ENCODE measurements at regions not wholly inside any gene's neighbourhood (a gene's known extent, or its start where the extent isn't known, plus 50 kb on each side); places are given as distances from the start of the nearest gene placed in this dataset.
"Not testable (repeated sequence)": the region's sequence is repeated elsewhere in the genome, so short reads cannot be mapped to it uniquely, and the experiment has no call there.

- no peak for DNase-seq
Observed at GRCh38 chr3:177770383-177771230, 573.3 kb upstream of the TBL1XR1 start.

- DNase-seq = no peak
Observed at GRCh38 chr3:177771780-177772179, 574.5 kb upstream of the TBL1XR1 start.

GRCh38 chr3:177772908-177773557 is 575.8 kb upstream of the TBL1XR1 start:
- DNase-seq = no peak

- DNase-seq = no peak
Observed at GRCh38 chr3:177773717-177774116, 576.4 kb upstream of the TBL1XR1 start.

- DNase-seq = no peak
Observed at GRCh38 chr3:177776661-177777101, 579.4 kb upstream of the TBL1XR1 start.

GRCh38 chr3:177777699-177778098 is 580.4 kb upstream of the TBL1XR1 start:
- DNase-seq = peak; percentile 25

GRCh38 chr3:177778633-177779032 is 581.4 kb upstream of the TBL1XR1 start:
- no peak for DNase-seq

GRCh38 chr3:177781686-177782161 is 584.4 kb upstream of the TBL1XR1 start:
- no peak for DNase-seq

- no peak for DNase-seq
Observed at GRCh38 chr3:177783338-177783737, 586.1 kb upstream of the TBL1XR1 start.

GRCh38 chr3:177783767-177784166 is 586.5 kb upstream of the TBL1XR1 start:
- no peak for DNase-seq

- no peak for DNase-seq
Observed at GRCh38 chr3:177787279-177788041, 590.2 kb upstream of the TBL1XR1 start.

- no peak for DNase-seq
Observed at GRCh38 chr3:177789500-177789899, 592.2 kb upstream of the TBL1XR1 start.

GRCh38 chr3:177792311-177793030 is 595.2 kb upstream of the TBL1XR1 start:
- DNase-seq = no peak

- DNase-seq = no peak
Observed at GRCh38 chr3:177793451-177793850, 596.2 kb upstream of the TBL1XR1 start.

GRCh38 chr3:177795216-177795615 is 597.9 kb upstream of the TBL1XR1 start:
- DNase-seq = no peak

- DNase-seq = no peak
Observed at GRCh38 chr3:177795859-177796258, 598.6 kb upstream of the TBL1XR1 start.

- not testable (repeated sequence) for DNase-seq
Observed at GRCh38 chr3:177800147-177800546, 602.9 kb upstream of the TBL1XR1 start.

- DNase-seq = no peak
Observed at GRCh38 chr3:177800561-177800960, 603.3 kb upstream of the TBL1XR1 start.

GRCh38 chr3:177802151-177802900 is 605.0 kb upstream of the TBL1XR1 start:
- DNase-seq = no peak

GRCh38 chr3:177803500-177803899 is 606.2 kb upstream of the TBL1XR1 start:
- DNase-seq = no peak

GRCh38 chr3:177804032-177804431 is 606.8 kb upstream of the TBL1XR1 start:
- DNase-seq = no peak

GRCh38 chr3:177804646-177805045 is 607.4 kb upstream of the TBL1XR1 start:
- no peak for DNase-seq
